HG02571 (cell line): ENCODE measurements at regions not wholly inside any gene's neighbourhood (a gene's known extent, or its start where the extent isn't known, plus 50 kb on each side); places are given as distances from the start of the nearest gene placed in this dataset.

Experiments used
- ATAC-seq: cut with Tn5 transposase; IDR thresholded peaks from one replicate; pipeline ENCODE4 v1.9.1; 2021; ENCODE audit warnings: mild to moderate bottlenecking, moderate library complexity; ENCODE audit not compliant: unreplicated experiment

GRCh38 chr2:67462738-67463496, 65.8 kb downstream of the ETAA1 start:
- ATAC-seq = no peak

GRCh38 chr2:67463810-67464209, 66.7 kb downstream of the ETAA1 start:
- ATAC-seq = no peak

GRCh38 chr2:67465623-67466022, 68.5 kb downstream of the ETAA1 start:
- ATAC-seq = no peak

GRCh38 chr2:67466734-67467133, 69.6 kb downstream of the ETAA1 start:
- ATAC-seq = no peak

GRCh38 chr2:67471681-67472080, 74.5 kb downstream of the ETAA1 start:
- no peak for ATAC-seq

GRCh38 chr2:67476809-67477790, 80.0 kb downstream of the ETAA1 start:
- no peak for ATAC-seq

GRCh38 chr2:67479261-67479660, 82.1 kb downstream of the ETAA1 start:
- ATAC-seq = no peak

GRCh38 chr2:67485431-67485830, 88.3 kb downstream of the ETAA1 start:
- no peak for ATAC-seq

GRCh38 chr2:67486041-67486796, 89.1 kb downstream of the ETAA1 start:
- no peak for ATAC-seq

GRCh38 chr2:67487993-67488392, 90.9 kb downstream of the ETAA1 start:
- no peak for ATAC-seq

- no peak for ATAC-seq
Observed at GRCh38 chr2:67489396-67489795, 92.3 kb downstream of the ETAA1 start.

GRCh38 chr2:67498931-67499330, 101.8 kb downstream of the ETAA1 start:
- no peak for ATAC-seq

GRCh38 chr2:67499989-67500388, 102.9 kb downstream of the ETAA1 start:
- ATAC-seq = no peak

- no peak for ATAC-seq
Observed at GRCh38 chr2:67500541-67500940, 103.4 kb downstream of the ETAA1 start.

GRCh38 chr2:67502346-67503065, 105.4 kb downstream of the ETAA1 start:
- ATAC-seq = no peak

GRCh38 chr2:67503066-67503795, 106.1 kb downstream of the ETAA1 start:
- ATAC-seq = no peak

GRCh38 chr2:67510745-67511144, 113.6 kb downstream of the ETAA1 start:
- ATAC-seq = no peak

GRCh38 chr2:67514515-67514914, 117.4 kb downstream of the ETAA1 start:
- no peak for ATAC-seq

GRCh38 chr2:67515056-67515455, 117.9 kb downstream of the ETAA1 start:
- ATAC-seq = no peak

- ATAC-seq = no peak
Observed at GRCh38 chr2:67515538-67515937, 118.4 kb downstream of the ETAA1 start.
